A549 (cell line): ENCODE measurements at regions not wholly inside any gene's neighbourhood (a gene's known extent, or its start where the extent isn't known, plus 50 kb on each side); places are given as distances from the start of the nearest gene placed in this dataset.

Source experiments
- ATAC-seq, 2 experiments: fragments of 200-7000 bp in 1 of 2; fragments of >200 bp in 1 of 2; cut with Nextera tagmentation in 1 of 2; cut with Tn5 transposase in 1 of 2; 3 replicates each; pipeline versions ENCODE4 v1.8.0 to v1.9.1; 2018 to 2020; ENCODE audit warnings: mild to moderate bottlenecking in 1 of 2, moderate library complexity in 1 of 2
- CTCF ChIA-PET: fragments of 300-600 bp; sonication (Branson Sonifier 250); formaldehyde crosslinking; extraction: SDS; loops from one replicate; lab custom pipeline; 2021; ENCODE audit warnings: antibody characterized with exemption, inconsistent platforms; lab: Yijun Ruan, JAX
- POLR2A ChIA-PET: fragments of 350-600 bp; formaldehyde crosslinking; extraction: SDS; loops from one replicate; lab custom pipeline; 2021; ENCODE audit warnings: antibody characterized with exemption, inconsistent platforms; lab: Yijun Ruan, JAX
- DNase-seq, 2 experiments: peaks; one replicate each; pipeline versions ENCODE4 v3.0.0 to v3.0.0-alpha.2; 2011 to 2016; ENCODE audit warnings: low read depth in 1 of 2, low spot score in 1 of 2
- FAIRE-seq: peaks from 2 replicates; lab custom pipeline; 2011; peaks lifted over from hg19 to GRCh38; lab: Jason Lieb, UNC
- H3K27ac ChIP-seq, 2 experiments: fragments of >200 bp; sonication (Bioruptor Twin); formaldehyde crosslinking; 3 replicates each; pipeline ENCODE4 v1.5.1; 2016 to 2017
- H3K4me1 ChIP-seq: fragments of >200 bp; sonication (Bioruptor Twin); formaldehyde crosslinking; 3 replicates; pipeline ENCODE4 v1.6.1; 2016
- H3K4me2 ChIP-seq: fragments of >200 bp; sonication (Bioruptor Twin); formaldehyde crosslinking; 3 replicates; pipeline ENCODE4 v1.6.1; 2016
- H3K4me3 ChIP-seq: fragments of >200 bp; sonication (Bioruptor Twin); formaldehyde crosslinking; 3 replicates; pipeline ENCODE4 v1.5.1; 2016
- H3K9me3 ChIP-seq: fragments of >200 bp; sonication (Bioruptor Twin); formaldehyde crosslinking; 3 replicates; pipeline ENCODE4 v1.6.1; 2016
- CBX8 ChIP-seq: fragments of 200-600 bp; sonication (generic); IDR thresholded peaks from 2 replicates; pipeline ENCODE4 v1.6.1; 2016
- CEBPB ChIP-seq, 2 experiments: fragments of >200 bp in 1 of 2; sonication (Bioruptor Twin) in 1 of 2; formaldehyde crosslinking in 1 of 2; IDR thresholded peaks; 2 replicates each; pipeline ENCODE4 v1.6.1; 2012 to 2016
- CTCF ChIP-seq: fragments of >200 bp; sonication (Bioruptor Twin); formaldehyde crosslinking; IDR thresholded peaks from 3 replicates; pipeline ENCODE4 v1.5.1; 2016
- E2F6 ChIP-seq: IDR thresholded peaks from 2 replicates; pipeline ENCODE4 v1.6.1; 2012; ENCODE audit warnings: low read depth, borderline replicate concordance
- EP300 ChIP-seq, 2 experiments: fragments of >200 bp; sonication (Bioruptor Twin); formaldehyde crosslinking; IDR thresholded peaks; 2 replicates in 1 of 2; 3 replicates in 1 of 2; pipeline ENCODE4 v1.6.1; 2016 to 2017
- FOSB ChIP-seq: fragments of 250-450 bp; sonication (Bioruptor Pico); IDR thresholded peaks from 2 replicates; pipeline ENCODE4 v1.5.0; 2020; ENCODE audit warnings: mild to moderate bottlenecking, moderate library complexity
- HMGXB4 ChIP-seq: fragments of 250-450 bp; sonication (Bioruptor Pico); IDR thresholded peaks from 2 replicates; pipeline ENCODE4 v1.5.0; 2021; ENCODE audit warnings: mild to moderate bottlenecking, moderate library complexity, borderline replicate concordance
- HOXB5 ChIP-seq: fragments of 250-450 bp; sonication (Bioruptor Pico); IDR thresholded peaks from 2 replicates; pipeline ENCODE4 v1.5.0; 2020; ENCODE audit warnings: mild to moderate bottlenecking, moderate library complexity
- NPAS2 ChIP-seq: fragments of 250-450 bp; sonication (Bioruptor Pico); IDR thresholded peaks from 2 replicates; pipeline ENCODE4 v1.8.0; 2022; ENCODE audit warnings: mild to moderate bottlenecking, moderate library complexity, borderline replicate concordance
- NR3C1 ChIP-seq: fragments of >200 bp; sonication (Bioruptor Twin); formaldehyde crosslinking; IDR thresholded peaks from 3 replicates; pipeline ENCODE4 v1.6.1; 2017
- POLR2A ChIP-seq: IDR thresholded peaks from 2 replicates; pipeline ENCODE4 v1.6.1; 2012; ENCODE audit warnings: mild to moderate bottlenecking, low read length
- RAD21 ChIP-seq, 2 experiments: fragments of >200 bp in 1 of 2; sonication (Bioruptor Twin) in 1 of 2; formaldehyde crosslinking in 1 of 2; IDR thresholded peaks in 1 of 2; conservative IDR thresholded peaks in 1 of 2; 2 replicates in 1 of 2; 3 replicates in 1 of 2; pipeline ENCODE4 v1.6.1; 2012 to 2018; ENCODE audit warnings: inconsistent platforms in 1 of 2
- SMC3 ChIP-seq: fragments of >200 bp; sonication (Bioruptor Twin); formaldehyde crosslinking; IDR thresholded peaks from 3 replicates; pipeline ENCODE4 v1.6.1; 2018; ENCODE audit warnings: inconsistent platforms
- SREBF2 ChIP-seq: fragments of 450-650 bp; IDR thresholded peaks from 2 replicates; pipeline ENCODE4 v1.6.1; 2014; ENCODE audit warnings: mild to moderate bottlenecking, moderate library complexity
- ZC3H11A ChIP-seq: fragments of 450-650 bp; IDR thresholded peaks from 2 replicates; pipeline ENCODE4 v1.6.1; 2014; ENCODE audit warnings: antibody characterized with exemption, mild to moderate bottlenecking
- WGBS: methylation state at CpG from one replicate; pipeline ENCODE4 v1.1.6; 2017; ENCODE audit errors: missing lambda C conversion rate; 5-methylcytosine and 5-hydroxymethylcytosine counted together
- TF ChIP-seq, protein P1 (sequence below): fragments of >200 bp; sonication (Bioruptor Twin); formaldehyde crosslinking; IDR thresholded peaks from 2 replicates; pipeline ENCODE4 v1.6.1; 2016
- TF ChIP-seq, protein P2 (sequence below): fragments of 150-350 bp; IDR thresholded peaks from 2 replicates; pipeline ENCODE4 v1.6.1; 2014; ENCODE audit warnings: low read depth, mild to moderate bottlenecking, low read length

DNA sequence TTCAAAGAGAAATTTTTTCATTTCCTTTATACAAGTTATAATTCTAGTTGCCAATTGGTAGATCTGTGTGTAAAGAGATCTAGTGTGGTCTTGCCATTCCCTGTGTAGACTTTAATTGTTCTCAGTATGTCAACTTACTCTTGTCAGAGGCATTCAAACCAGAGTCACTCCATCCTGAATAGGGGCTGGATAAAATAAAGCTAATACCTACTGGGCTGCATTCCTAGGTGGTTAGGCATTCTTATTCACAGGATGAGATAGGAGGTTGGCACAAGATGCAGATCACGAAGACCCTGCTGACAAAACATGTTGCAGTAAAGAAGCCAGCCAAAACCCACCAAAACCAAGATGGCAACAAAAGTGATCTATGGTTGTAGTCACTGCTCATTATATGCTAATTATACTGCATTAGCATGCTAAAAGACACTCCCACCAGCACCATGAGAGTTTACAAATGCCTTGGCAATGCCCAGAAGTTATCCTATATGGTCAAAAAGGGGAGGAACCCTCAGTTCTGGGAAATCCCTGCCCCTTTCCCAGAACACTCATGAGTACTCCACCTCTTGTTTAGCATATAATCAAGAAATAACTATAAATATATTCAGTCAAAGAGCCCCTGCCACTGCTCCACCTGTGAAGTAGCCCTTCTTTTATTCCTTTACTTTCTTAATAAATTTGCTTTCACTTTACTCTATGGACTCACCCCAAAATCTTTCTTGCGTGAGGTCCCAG is 74.0 kb upstream of the ADAMTS5 start:
- FAIRE-seq (no peak), ATAC-seq (no peak), DNase-seq (no peak)
- Histone ChIP-seq H3K9me3 (no peaks in the 10 kb centered on the region), H3K4me3 (no peak overlapping the region), H3K4me1 (no peaks in the 10 kb centered on the region), H3K27ac (no peak overlapping the region), H3K4me2 (no peak overlapping the region)
- no peak for TF ChIP-seq HOXB5 (CRISPR knock-in tag)
- TF ChIP-seq POLR2A = no peak
- TF ChIP-seq HMGXB4 (CRISPR knock-in tag) = no peak
- TF ChIP-seq ZC3H11A = no peak
- TF ChIP-seq NPAS2 (CRISPR knock-in tag) = no peak
- no peak for TF ChIP-seq CTCF
- no peak for TF ChIP-seq SREBF2
- TF ChIP-seq, protein P1, sequence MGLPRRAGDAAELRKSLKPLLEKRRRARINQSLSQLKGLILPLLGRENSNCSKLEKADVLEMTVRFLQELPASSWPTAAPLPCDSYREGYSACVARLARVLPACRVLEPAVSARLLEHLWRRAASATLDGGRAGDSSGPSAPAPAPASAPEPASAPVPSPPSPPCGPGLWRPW = no peak
- no peak for TF ChIP-seq FOSB
- TF ChIP-seq E2F6 = no peak
- TF ChIP-seq EP300 (IDR thresholded peaks at IDR 0.05) = no peak
- TF ChIP-seq SMC3 = no peak
- ChIA-PET CTCF (no interaction called here), POLR2A (no interaction called here)
- WGBS = 45% methylated on average over 2 of the region's 2 CpGs

DNA sequence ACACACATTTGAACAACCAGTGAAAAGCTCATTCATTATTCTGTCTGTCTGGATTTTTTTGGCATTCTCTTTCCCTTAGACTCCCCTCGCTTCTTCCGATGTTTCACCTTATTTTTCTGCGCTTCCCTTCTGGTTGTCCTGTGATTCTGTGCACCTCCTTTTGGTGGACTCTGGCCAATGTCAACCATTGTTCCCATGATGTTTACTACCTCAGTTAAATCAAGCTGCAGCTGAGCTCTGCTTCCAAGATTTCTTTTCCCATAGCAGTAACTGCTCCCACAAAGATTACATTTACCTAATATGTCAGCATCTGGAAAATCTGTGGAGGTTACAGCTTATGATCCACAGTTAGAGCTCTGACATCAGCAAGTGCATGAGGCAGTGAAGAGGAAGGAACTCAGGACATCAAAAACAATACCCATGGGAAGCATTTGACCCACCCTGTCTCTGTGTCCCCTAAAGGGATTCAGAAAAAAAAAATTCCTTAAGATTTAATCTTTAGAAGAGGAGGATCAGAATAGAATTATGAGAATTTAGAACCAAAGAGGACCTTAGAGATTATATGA is 69.9 kb upstream of the ADAMTS5 start:
- WGBS = 50% methylated on average over 3 of the region's 3 CpGs
- H3K27ac ChIP-seq = no peak overlapping the region

GRCh38 chr21:27035791-27036190 is 68.9 kb upstream of the ADAMTS5 start:
- ATAC-seq (no peak), FAIRE-seq (no peak), DNase-seq (no peak)
- ChIA-PET CTCF (no interaction called here), POLR2A (no interaction called here)
- H3K4me1 ChIP-seq = no peaks in the 10 kb centered on the region
- 2% methylated on average over 4 of the region's 4 CpGs for WGBS
- TF ChIP-seq, protein P2, sequence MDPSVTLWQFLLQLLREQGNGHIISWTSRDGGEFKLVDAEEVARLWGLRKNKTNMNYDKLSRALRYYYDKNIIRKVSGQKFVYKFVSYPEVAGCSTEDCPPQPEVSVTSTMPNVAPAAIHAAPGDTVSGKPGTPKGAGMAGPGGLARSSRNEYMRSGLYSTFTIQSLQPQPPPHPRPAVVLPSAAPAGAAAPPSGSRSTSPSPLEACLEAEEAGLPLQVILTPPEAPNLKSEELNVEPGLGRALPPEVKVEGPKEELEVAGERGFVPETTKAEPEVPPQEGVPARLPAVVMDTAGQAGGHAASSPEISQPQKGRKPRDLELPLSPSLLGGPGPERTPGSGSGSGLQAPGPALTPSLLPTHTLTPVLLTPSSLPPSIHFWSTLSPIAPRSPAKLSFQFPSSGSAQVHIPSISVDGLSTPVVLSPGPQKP = no peak
- TF ChIP-seq, all 56 proteins: peak for 0
- H3K9me3 ChIP-seq = no peaks in the 10 kb centered on the region
- H3K27ac ChIP-seq = no peak overlapping the region
- no peak overlapping the region for H3K4me2 ChIP-seq
- H3K4me3 ChIP-seq = no peak overlapping the region

More for the DNA sequence above, 69.9 kb upstream of the ADAMTS5 start:
- TF ChIP-seq CEBPB (IDR thresholded peaks at IDR 0.05) (no peak), E2F6 (no peak), RAD21 (conservative IDR thresholded peaks at IDR 0.05 in 1 of 2, IDR thresholded peaks at IDR 0.05 in 1 of 2) (no peak), SREBF2 (no peak), NR3C1 (no peak), NPAS2 (CRISPR knock-in tag) (no peak), CBX8 (no peak)
- TF ChIP-seq, protein P1 = no peak
- ChIA-PET POLR2A (no interaction called here), CTCF (no interaction called here)
- Histone ChIP-seq H3K4me1 (no peaks in the 10 kb centered on the region), H3K4me3 (no peak overlapping the region), H3K4me2 (no peak overlapping the region), H3K9me3 (no peaks in the 10 kb centered on the region)
- FAIRE-seq (no peak), DNase-seq (no peak), ATAC-seq (no peak)
